HK-2 (cell line): ENCODE measurements at regions not wholly inside any gene's neighbourhood (a gene's known extent, or its start where the extent isn't known, plus 50 kb on each side); places are given as distances from the start of the nearest gene placed in this dataset.

ENCODE experiments used
- DNase-seq: peaks from one replicate; pipeline ENCODE4 v3.0.0-alpha.2; 2018; ENCODE audit not compliant: unreplicated experiment

DNA sequence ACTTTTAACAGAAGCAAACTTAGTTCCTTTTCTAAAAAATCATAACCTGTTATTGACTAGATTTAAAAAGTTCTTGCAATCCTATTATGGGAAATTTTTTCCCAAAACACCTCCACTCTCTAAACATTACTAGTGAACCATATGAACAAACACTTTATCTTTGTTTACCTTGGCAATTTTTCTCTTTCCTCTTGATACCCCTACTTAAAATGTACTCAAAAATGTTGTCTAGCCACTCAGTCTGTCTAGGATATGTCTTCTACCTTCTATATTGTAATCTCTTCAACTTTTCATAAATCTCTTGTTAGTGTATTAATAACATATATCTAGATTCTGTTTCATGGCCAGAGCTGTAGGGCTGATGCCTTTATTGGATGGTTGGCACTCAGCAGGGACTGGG, 630.0 kb upstream of the GRM3 start:
- DNase-seq = no peak

GRCh38 chr7:86012971-86013370, 630.7 kb upstream of the GRM3 start:
- DNase-seq = no peak

DNA sequence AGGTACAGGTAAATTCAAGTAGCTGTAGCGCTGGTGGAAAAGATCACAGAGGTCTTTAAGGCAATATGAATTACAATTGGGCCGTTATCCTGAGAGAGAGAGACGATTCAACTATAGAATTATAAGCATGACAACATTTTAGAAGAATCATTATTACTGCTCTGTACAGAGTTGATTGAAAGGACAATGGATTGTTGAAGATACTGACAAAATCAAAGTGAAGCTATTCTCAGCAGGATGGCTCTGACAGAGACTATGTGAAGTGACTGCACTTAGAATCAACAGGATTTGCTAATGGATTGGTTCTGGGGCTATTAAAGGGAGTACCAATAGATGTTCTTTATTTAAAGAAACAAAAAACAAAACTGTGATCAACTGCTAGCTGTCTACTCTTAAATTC, 634.8 kb upstream of the GRM3 start:
- DNase-seq = no peak

DNA sequence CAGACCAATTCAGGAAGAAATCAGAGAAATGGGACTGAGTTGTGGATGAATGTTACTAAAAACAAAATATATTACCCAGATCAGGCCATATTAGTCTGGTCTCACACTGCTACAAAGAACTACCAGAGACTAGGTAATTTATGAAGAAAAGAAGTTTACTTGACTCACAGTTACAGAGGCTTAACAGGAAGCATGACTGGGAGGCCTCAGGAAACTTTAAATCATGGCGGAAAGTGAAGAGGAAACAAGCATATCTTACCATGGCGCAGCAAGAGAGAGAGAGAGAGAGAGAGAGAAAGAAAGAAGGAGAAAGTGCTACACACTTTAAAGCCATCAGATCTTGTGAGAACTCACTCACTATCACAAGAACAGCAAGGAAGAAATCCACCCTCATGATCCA, 636.8 kb upstream of the GRM3 start:
- DNase-seq = no peak

DNA sequence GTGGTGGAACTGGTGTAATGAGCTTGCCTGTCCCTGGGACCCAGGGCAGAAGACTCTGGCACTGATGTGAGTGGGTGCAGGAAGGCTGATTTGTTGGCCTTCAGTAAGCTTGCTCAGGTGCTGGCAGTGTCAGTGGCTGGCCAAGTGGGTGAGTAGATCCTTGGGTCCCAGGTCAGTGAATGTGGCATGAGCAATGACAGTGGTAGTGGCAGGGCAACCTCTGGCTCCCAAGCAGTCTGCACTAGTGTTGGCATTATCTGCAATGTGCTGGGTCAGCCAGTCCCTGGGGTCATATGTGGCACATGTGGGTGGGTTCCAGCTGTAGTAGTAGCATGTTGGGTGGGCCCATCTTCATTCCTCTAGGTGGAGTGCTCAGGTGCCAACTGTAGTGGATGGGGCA, 640.9 kb upstream of the GRM3 start:
- DNase-seq = no peak

DNA sequence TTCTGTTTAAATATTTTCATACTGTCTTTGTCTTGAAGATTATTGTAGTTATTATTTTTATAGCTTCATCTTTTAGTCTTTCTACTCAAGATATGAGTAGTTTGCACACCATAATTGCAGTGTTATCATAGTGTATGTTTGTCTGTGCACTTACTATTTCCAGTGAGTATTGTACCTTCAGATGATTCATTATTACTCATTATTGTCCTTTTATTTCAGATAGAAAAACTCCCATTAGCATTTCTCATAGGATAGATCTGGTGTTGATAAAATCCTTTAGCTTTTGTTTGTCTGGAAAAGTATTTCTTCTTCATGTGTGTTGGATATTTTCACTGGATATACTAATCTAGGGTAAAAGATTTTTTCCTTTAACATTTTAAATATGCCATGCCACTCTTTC, 646.2 kb upstream of the GRM3 start:
- no peak for DNase-seq

DNA sequence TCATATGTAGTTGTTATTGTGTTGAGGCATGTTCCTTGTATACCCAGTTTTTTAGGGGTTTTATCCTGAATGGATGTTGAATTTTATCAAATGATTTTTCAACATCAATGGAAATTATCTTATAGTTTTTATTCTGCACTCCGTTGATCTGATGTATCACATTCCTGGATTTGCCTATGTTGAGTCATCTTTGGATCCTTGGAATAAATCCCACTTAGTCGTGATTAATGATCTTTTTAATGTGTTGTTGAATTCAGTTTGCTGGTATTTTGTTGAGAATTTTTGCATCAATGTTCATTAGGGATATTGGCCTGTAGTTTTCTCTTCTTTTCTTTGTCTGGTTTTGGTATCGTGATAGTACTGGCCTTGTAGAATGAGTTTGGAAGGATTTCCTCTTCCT, 648.6 kb upstream of the GRM3 start:
- DNase-seq = no peak

GRCh38 chr7:85980740-85981139, 663.0 kb upstream of the GRM3 start:
- DNase-seq = no peak

DNA sequence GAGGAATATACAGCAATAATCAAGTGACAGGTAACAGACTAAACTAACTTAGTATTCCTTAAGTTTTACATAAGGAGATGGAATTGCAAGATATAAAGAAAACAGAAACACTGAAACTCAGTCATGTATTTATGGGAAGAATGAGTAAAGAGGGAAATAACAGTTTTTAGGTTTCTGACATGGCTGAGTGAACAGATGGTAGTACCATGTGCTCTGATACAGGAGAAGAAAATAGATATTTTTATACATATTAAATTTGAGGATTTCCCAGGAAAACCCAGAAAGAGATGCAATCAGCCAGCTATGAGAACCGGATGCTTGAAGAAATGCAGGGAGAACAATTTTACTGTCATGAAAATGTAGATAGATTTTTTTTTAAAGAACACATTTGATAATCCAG, 669.5 kb upstream of the GRM3 start:
- DNase-seq = no peak

DNA sequence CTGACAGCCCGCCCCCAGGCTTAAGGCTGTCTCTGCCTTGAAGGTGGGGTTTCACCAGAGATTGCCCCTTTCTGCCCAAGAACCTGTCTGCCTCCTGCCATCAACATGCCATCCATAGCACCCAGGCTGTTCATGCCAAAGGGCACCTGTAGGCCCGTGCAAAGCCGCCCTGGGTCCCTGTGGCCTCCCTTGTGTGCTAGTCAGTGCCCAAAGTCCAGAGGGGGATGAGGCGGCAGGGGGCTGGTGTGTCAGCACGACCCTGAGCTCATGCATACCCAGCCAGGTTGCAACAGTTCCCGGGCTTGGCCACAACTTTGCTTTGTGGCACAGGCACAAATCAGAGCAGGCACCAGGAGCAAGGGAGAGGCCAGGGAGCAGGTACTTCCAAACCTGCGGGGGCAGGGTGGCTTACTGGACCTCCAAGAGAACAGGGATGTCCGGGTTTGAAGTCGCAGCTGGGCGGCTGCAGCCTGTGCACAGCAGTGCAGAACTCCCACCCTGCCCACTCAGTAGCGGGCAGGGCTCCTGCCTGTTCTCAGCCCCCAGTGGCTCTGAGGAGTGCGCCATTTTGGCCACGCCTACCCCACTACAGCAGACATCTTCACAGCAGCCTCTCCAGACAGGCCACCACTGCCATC, 671.1 kb upstream of the GRM3 start:
- DNase-seq = no peak

GRCh38 chr7:85954961-85955360, 688.7 kb upstream of the GRM3 start:
- no peak for DNase-seq

DNA sequence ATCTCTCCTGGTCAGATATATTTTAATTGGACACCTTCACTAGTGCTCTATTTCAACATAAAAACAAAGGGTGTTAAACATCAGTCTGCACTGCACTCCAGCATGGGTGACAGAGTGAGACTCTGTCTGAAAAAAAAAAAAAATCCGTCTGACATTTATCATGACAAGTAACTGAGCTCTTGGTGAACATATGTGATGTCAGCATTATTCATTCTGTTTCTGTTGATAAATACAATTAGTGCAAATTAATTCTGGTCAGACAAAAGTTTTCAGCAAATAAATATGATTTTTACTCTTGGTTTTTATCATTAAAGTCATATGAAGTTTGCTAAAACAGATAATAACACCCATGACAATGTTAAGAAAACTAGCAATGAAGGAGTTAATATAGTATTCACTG, 692.8 kb upstream of the GRM3 start:
- DNase-seq = no peak

GRCh38 chr7:85950418-85950817, 693.3 kb upstream of the GRM3 start:
- no peak for DNase-seq

DNA sequence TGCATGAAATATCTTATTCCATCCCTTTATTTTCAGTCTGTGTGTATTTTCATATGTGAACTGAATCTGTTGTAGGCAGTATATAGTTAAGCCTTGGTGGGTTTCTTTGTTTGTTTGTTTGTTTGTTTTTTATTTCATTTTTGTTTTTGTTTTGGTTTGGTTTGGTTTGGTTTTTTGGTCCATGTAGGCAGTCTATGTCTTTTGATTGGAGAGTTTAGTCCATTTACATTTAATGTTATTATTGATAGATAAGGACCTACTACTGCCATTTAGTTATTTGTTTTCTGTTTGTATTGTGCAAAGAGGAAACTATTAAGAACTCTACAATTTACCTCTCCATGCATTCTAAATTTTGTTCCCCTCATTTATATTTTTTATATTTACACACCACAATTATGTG, 695.9 kb upstream of the GRM3 start:
- DNase-seq = no peak

DNA sequence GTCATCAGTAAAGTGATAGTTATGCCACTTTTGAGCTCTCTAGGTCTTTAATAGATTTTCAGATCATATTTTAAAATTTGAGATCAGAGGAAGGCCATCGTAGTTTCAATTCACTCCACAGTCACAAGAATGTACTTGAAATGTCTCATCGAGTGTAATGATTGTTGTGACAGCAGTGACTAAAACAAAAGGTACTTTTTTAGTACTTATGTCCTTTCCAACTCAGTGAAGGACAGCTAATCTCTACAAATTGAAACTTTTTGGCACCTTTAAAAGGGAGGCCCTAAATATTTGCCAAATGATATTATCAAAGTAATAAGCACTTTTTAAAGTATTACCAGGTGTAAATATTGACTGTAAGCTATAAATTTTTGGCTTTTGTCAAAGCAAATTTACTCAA, 702.9 kb upstream of the GRM3 start:
- DNase-seq = no peak

GRCh38 chr7:85931919-85932318, 711.8 kb upstream of the GRM3 start:
- DNase-seq = no peak

DNA sequence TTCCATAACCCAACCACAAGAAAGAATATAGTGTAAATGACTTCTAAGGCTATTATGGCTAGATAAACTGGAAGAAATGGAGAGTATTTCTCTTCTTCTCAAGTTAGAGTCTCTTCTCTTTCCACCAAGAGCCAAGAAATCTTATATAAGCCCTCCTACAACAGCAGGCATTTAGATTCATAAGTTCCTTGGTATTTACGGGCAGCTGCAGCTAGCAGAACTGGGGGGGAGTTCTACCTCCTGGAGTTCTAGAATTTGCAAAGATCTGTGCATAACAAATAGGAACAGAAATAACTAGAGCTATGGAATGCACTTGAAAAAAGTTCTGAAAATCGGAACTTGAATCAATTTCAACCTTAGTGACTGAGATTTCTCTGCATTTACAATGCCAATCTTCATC, 715.2 kb upstream of the GRM3 start:
- DNase-seq = no peak

- DNase-seq = no peak
Measured at GRCh38 chr7:85927226-85927625, 716.5 kb upstream of the GRM3 start.

- DNase-seq = no peak
Measured at GRCh38 chr7:85924062-85924461, 719.6 kb upstream of the GRM3 start.

DNA sequence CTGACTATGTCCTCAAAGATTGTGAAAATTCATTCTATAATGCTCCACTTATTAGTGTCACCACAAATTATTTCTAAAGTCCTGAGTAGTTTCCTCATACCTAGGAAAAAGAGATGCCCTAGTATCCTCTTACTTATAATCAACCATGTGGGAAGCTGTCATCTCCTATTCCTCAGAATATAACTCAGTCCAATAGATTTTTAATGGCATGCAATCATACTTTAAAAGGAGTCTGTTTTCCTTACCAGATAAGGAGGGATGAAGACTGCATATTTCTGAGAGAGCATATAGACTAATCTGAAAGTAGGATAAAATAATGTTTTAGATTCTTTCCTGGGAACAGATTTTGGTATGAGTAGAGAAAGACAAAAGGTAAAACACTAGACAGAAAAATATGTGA, 727.7 kb upstream of the GRM3 start:
- no peak for DNase-seq

- no peak for DNase-seq
Measured at GRCh38 chr7:85914437-85914836, 727.6 kb upstream of the SEMA3D start.

DNA sequence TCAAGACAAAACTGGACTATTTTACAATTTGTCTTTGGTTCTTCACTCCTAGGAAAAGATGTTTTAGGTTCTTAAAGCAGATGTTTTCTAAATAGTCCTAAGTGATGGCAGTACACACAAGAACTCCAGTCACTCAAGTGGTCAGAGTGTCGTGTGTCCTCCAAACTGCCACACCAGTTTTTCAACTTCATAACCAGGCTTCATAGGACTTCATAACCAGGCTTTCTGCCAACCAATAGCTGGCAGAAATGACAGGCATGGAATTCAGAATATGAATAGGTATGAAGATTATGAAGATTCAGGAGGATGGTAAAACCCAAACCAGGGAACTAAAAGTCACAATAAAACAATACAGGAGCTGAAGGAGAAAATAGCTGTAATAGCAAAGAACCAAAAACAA, 721.2 kb upstream of the SEMA3D start:
- no peak for DNase-seq

GRCh38 chr7:85897967-85898366, 711.1 kb upstream of the SEMA3D start:
- DNase-seq = no peak

GRCh38 chr7:85896531-85896930, 709.7 kb upstream of the SEMA3D start:
- DNase-seq = no peak

- no peak for DNase-seq
Measured at GRCh38 chr7:85895835-85896234, 709.0 kb upstream of the SEMA3D start.
